DOHH2 (cell line): ENCODE measurements at regions not wholly inside any gene's neighbourhood (a gene's known extent, or its start where the extent isn't known, plus 50 kb on each side); places are given as distances from the start of the nearest gene placed in this dataset.

Experiments
- EZH2phosphoT487 ChIP-seq: fragments of 200-600 bp; sonication (generic); IDR thresholded peaks from 2 replicates; pipeline ENCODE4 v1.6.1; 2017; ENCODE audit warnings: borderline replicate concordance, mild to moderate bottlenecking, antibody characterized with exemption, low read length, moderate library complexity, mixed read lengths
- TF ChIP-seq, protein P1 (sequence below): fragments of 200-600 bp; sonication (generic); IDR thresholded peaks from one replicate; pipeline ENCODE4 v1.5.1; 2014; ENCODE audit warnings: antibody characterized with exemption, mild to moderate bottlenecking, low read depth, low read length; ENCODE audit not compliant: poor library complexity, severe bottlenecking

DNA sequence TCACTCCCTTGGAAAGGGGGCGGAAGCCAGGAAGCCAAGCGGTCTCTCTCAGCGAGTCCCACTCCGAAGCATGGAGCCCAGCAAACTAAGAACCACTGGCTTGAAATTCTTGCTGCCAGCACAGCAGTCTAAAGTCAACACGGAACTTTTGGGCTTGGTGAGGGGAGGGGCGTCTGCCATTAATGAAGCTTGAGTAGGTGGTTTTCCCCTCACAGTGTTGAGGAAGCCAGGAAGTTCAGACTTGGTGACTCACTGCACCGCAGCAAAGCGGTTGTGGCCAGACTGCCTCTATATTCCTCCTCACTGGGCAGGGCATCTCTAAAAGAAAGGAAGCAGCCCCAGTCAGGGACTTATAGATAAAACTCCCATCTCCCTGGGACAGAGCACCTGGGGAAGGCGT is 665.4 kb upstream of the CBLB start:
- TF ChIP-seq, protein P1, sequence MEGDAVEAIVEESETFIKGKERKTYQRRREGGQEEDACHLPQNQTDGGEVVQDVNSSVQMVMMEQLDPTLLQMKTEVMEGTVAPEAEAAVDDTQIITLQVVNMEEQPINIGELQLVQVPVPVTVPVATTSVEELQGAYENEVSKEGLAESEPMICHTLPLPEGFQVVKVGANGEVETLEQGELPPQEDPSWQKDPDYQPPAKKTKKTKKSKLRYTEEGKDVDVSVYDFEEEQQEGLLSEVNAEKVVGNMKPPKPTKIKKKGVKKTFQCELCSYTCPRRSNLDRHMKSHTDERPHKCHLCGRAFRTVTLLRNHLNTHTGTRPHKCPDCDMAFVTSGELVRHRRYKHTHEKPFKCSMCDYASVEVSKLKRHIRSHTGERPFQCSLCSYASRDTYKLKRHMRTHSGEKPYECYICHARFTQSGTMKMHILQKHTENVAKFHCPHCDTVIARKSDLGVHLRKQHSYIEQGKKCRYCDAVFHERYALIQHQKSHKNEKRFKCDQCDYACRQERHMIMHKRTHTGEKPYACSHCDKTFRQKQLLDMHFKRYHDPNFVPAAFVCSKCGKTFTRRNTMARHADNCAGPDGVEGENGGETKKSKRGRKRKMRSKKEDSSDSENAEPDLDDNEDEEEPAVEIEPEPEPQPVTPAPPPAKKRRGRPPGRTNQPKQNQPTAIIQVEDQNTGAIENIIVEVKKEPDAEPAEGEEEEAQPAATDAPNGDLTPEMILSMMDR: no peak
- TF ChIP-seq EZH2phosphoT487: no peak
